GM19351 (cell line): ENCODE measurements at regions not wholly inside any gene's neighbourhood (a gene's known extent, or its start where the extent isn't known, plus 50 kb on each side); places are given as distances from the start of the nearest gene placed in this dataset.
A peak's percentile ranks its signal among the peaks of the same experiment; 100 is the strongest.
"Not testable (repeated sequence)": the region's sequence is repeated elsewhere in the genome, so short reads cannot be mapped to it uniquely, and the experiment has no call there.

Source experiments
- ATAC-seq: cut with Tn5 transposase; IDR thresholded peaks from one replicate; pipeline ENCODE4 v1.9.1; 2021; ENCODE audit warnings: mild to moderate bottlenecking, moderate library complexity; ENCODE audit not compliant: unreplicated experiment

DNA sequence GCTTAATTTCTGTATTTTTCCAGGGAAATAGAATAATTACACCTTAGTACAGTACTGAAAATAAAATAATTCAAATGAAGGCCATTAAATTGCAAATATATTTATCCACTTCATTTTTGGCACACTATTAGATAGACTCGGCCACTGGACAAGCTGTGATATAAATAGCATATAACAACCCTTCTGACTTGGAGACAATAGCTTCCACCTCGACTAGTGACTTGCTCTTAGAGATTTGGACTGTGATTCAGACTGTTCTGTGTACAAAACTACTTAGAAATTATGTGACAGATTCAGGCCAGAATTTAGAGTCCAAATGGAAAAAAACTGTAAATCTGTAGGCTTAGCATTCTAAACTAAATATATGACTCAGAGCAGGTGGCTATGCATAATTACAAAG lies 949.9 kb downstream of the LRFN5 start:
- no peak for ATAC-seq

DNA sequence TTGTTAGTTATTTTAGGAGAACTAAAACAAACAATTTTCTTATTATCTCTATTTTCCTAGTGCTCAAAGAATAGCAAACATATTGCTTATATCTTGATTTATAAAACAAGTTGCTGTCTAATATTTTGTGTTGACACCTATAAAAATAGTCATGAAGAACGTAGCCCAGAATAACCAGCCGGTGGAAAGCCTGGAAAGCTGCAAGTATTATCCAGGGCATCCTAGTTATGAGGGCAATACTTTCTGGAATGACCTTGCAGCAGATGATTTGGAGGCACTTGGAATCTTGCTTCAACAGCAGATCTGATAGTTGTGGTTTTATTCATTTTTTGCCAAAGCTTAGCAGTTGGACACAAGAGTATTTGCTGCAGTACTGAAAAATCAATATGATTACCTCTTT lies 948.7 kb downstream of the LRFN5 start:
- ATAC-seq, result no peak

DNA sequence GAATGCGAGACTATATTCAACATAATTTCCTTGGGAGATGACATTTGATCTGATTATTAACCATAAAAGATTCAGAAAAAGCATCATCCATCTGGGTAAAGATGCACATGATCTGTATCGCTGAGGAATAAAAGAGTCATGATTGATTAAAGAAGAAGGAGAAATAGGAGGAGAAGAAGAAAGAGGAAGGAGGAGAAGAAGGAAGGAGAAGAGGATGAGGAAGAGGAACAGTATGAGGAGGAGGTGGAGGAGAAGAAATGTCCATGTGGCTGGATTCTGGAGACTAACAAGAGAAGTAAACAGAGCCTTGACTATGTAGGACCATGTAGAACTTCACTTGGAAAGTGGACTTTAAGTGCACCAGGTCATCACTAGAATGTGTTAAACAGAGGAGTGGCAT lies 947.4 kb downstream of the LRFN5 start:
- no peak for ATAC-seq

- no peak for ATAC-seq
Measured at GRCh38 chr14:42550310-42550709, 943.6 kb downstream of the LRFN5 start.

DNA sequence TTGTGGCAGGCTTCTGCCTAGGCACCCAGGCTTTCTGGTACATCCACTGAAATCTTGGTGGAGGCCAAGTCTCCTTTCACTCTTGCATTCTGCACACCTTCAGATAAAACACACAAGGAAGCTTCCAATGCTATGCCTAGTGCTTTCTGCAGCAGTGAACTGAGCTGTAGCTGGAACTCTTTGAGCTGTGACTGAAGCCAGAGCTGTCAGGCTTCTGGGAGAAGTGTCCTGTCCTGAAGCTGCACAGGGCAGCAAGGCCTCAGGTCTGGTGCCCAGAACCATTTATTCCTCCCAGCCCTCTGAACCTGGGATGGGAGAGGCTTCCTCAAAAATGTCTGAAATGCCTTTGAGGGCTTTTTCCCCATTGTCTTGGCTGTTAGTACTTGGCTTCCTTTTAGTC lies 941.7 kb downstream of the LRFN5 start:
- ATAC-seq, result no peak

- no peak for ATAC-seq
Measured at GRCh38 chr14:42545636-42546035, 939.0 kb downstream of the LRFN5 start.

GRCh38 chr14:42541535-42542001 lies 934.9 kb downstream of the LRFN5 start:
- no peak for ATAC-seq

GRCh38 chr14:42535397-42535796 lies 928.7 kb downstream of the LRFN5 start:
- no peak for ATAC-seq

DNA sequence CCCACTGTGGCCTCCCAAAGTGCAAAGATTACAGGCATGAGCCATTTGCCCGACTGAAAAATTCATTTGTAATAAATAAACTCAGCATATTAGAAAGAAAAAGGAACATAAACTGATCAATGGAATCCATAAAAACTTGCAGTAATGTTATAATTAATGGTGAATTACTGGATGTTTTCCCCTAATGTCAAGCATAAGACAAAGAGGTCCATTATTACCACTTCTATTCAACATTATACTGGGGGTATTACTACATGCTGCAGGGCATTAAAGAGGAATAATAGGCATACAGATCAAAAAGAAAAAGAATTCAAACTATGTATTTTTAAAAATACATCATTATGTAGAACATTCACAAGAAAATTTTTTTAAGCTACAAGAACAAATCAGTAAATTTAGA lies 926.8 kb downstream of the LRFN5 start:
- ATAC-seq, result no peak

DNA sequence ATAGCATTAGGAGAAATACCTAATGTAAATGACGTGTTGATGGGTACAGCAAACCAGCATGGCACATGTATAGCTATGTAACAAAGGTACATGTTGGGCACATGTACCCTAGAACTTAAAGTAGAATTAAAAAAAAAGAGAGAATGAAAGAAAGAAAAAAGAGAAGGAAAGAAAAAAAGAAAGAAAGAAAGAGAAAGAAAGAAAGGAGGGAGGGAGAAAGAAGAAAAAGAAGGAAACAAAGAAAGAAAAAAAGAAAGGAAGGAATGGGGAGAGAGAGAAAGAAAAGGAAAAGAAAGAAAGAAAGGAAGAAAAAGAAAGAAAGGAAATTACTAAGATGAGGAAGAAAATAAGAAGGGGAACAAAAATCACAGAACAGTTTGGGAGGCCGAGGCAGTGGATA lies 925.5 kb downstream of the LRFN5 start:
- no peak for ATAC-seq

DNA sequence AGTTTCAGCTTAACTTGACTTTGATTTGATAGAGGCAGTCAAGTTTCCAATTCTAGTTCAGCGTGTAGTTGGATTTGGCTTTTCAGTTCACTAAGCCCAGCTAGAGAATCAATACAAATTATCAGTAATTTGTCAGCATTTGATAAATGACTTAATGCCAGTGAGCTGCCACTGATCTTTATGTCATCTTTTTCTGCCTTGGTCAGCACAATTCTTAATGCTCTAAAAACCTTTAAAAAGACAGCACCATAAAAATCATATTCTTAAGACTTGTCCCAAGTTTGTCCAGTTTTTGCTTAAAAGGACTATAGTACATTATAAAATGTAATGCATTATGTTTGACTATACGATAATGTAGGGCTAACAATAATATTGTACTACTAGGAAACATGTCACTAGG lies 920.5 kb downstream of the LRFN5 start:
- ATAC-seq, result no peak

DNA sequence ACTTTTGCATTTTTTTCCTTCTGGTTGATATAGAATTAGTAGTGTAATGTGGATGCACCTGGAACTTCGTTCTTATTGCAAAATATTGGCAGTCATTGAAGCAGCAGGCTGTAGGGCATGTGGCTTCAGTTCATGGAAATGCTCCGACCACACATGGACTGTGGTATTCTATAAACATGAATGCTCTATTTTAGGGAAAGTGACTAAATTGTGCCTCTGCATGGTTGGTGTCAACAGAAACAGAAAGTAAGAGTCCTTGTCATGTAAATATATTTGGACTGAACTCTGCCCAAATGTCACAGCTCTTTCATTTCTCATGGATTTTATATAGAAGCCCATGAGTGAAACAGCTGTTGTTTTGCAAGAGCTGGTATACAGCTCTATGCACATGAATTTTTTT lies 917.0 kb downstream of the LRFN5 start:
- peak; percentile 99 for ATAC-seq

DNA sequence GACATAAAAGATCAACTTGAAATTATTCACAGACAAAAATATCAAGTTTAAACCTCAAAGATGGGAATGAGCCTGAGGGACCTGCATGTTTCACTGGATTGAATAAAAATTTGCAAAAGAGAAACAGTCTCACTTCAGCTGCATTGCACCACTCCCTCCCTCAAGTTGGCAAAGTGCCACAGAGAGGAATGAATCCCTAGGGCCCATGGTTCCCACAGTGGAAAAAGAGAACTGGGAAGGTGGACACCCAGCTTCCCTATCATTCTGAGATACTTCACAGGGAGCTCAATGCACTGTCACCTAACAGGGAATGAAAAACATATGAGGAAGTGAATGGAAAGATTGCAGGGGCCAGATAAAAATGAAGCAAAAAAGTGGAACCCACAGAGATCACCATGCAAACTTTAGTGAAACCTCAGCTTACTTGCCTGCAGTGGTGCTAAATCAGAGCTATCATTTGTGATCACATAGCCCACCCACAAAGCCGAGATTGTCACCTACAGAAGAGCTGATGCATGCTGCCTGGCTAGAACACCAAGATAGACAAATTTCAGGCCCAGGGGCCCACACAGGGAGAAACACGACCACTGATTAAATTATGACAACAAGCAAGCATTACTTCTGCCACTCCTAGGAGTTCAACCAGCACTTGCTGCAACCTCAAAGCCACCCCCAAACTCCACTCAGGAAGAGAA lies 911.3 kb downstream of the LRFN5 start:
- ATAC-seq, result no peak

- ATAC-seq, result peak; percentile 73
Measured at GRCh38 chr14:42513837-42514236, 907.2 kb downstream of the LRFN5 start.

GRCh38 chr14:42510071-42510470 lies 903.4 kb downstream of the LRFN5 start:
- ATAC-seq, result no peak

- no peak for ATAC-seq
Measured at GRCh38 chr14:42508209-42508946, 901.7 kb downstream of the LRFN5 start.

GRCh38 chr14:42504433-42504832 lies 897.8 kb downstream of the LRFN5 start:
- no peak for ATAC-seq

DNA sequence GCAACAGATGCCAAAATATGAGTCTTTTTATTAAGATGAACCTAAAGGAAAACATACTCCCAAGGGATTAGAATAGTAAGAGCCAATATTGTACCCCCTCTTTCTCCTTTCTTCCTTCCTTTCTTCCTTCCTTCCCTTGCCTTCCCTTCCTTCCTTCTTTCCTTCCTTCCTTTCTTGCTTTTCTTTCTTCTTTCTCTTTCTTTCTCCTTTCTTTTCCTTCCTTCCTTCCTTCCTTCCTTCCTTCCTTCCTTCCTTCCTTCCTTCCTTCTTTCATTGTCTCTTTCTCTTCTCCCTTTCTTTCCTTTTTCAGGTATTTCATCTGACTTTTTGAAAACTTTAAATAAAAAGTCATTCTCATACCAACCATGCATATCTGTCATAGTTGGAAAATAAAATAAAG lies 892.5 kb downstream of the LRFN5 start:
- no peak for ATAC-seq

DNA sequence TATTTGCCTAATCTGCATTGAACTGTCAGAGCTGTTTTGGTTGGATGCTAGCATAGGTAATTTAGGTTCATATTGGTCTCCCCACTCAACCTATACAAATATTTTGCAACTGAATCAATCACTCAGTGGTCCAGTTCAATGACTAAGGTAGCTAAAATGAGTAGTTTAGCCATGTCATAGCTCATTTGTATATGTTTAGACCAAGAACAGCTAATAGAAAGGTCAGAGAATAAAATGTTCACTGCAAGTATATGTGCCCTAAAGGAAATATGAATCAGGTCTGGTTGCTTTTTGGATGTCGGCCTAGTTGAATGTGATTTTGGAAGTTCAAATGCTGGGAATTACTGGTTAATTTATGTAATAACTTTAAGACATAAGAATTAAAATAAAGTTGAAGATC lies 883.9 kb downstream of the LRFN5 start:
- ATAC-seq, result no peak

DNA sequence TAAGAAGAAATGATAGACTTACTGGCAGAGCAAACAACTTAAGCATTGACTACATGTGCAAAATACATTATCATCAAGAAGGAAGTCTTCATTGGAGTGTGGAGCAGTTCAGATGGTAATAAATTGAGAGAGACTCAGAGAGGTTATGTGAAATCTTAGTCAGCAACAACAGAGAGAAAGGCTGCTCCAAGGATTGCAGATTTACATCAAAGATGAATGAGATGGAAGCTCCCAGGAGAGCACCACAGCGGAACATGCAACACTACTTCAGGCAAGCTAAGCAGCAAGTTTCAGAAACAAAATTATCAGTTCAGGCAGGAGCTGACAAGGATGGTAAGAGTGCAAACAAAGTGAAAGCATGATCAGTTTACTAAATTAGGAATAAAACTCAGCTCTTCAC lies 882.3 kb downstream of the LRFN5 start:
- ATAC-seq, result no peak

DNA sequence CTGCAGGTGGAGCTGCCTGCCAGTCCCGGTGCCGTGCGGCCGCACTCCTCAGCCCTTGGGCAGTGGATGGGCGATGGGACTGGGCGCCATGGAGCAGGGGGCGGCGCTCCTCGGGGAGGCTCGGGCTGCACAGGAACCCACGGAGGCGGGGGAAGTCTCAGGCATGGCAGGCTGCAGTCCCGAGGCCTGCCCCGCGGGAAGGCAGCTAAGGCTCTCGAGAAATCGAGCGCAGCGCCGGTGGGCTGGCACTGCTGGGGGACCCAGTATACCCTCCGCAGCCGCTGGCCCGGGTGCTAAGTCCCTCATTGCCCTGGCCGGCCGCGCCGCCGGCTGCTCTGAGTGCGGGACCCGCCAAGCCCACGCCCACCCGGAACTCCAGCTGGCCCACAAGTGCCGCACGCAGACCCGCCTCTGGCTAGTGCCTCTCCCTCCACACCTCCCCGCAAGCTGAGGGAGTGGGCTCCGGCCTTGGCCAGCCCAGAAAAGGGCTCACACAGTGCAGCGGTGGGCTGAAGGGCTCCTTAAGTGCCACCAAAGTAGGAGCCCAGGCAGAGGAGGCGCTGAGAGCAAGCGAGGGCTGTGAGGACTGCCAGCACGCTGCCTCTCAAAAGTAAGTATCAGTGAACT lies 875.8 kb downstream of the LRFN5 start:
- ATAC-seq, result not testable (repeated sequence)

- ATAC-seq, result not testable (repeated sequence)
Measured at GRCh38 chr14:42481714-42482113, 875.0 kb downstream of the LRFN5 start.
